GM19043 (cell line): ENCODE measurements at regions not wholly inside any gene's neighbourhood (a gene's known extent, or its start where the extent isn't known, plus 50 kb on each side); places are given as distances from the start of the nearest gene placed in this dataset.
"Not testable (repeated sequence)": the region's sequence is repeated elsewhere in the genome, so short reads cannot be mapped to it uniquely, and the experiment has no call there.

Experiments used
- ATAC-seq: cut with Tn5 transposase; IDR thresholded peaks from one replicate; pipeline ENCODE4 v1.9.1; 2021; ENCODE audit warnings: low read depth; ENCODE audit not compliant: unreplicated experiment

- ATAC-seq: no peak
Observed at GRCh38 chr14:41130274-41130673, 476.4 kb upstream of the LRFN5 start.

GRCh38 chr14:41120402-41120801 is 486.3 kb upstream of the LRFN5 start:
- ATAC-seq: no peak

GRCh38 chr14:41096131-41096530 is 510.5 kb upstream of the LRFN5 start:
- ATAC-seq: no peak

GRCh38 chr14:41087056-41087455 is 519.6 kb upstream of the LRFN5 start:
- no peak for ATAC-seq

- no peak for ATAC-seq
Observed at GRCh38 chr14:41073544-41073943, 533.1 kb upstream of the LRFN5 start.

GRCh38 chr14:41072776-41073175 is 533.9 kb upstream of the LRFN5 start:
- no peak for ATAC-seq

GRCh38 chr14:41071351-41071750 is 535.3 kb upstream of the LRFN5 start:
- ATAC-seq: no peak

GRCh38 chr14:41062826-41063225 is 543.9 kb upstream of the LRFN5 start:
- ATAC-seq: no peak

- no peak for ATAC-seq
Observed at GRCh38 chr14:41055589-41055988, 551.1 kb upstream of the LRFN5 start.

GRCh38 chr14:41051801-41052200 is 554.9 kb upstream of the LRFN5 start:
- no peak for ATAC-seq

GRCh38 chr14:41047763-41048162 is 558.9 kb upstream of the LRFN5 start:
- ATAC-seq: no peak

GRCh38 chr14:41037388-41037787 is 569.3 kb upstream of the LRFN5 start:
- ATAC-seq: no peak

- no peak for ATAC-seq
Observed at GRCh38 chr14:41034969-41035368, 571.7 kb upstream of the LRFN5 start.

- ATAC-seq: no peak
Observed at GRCh38 chr14:41022932-41023331, 583.7 kb upstream of the LRFN5 start.

GRCh38 chr14:41016213-41016612 is 590.5 kb upstream of the LRFN5 start:
- ATAC-seq: no peak

- ATAC-seq: no peak
Observed at GRCh38 chr14:41000350-41000749, 606.3 kb upstream of the LRFN5 start.

GRCh38 chr14:40989260-40989659 is 617.4 kb upstream of the LRFN5 start:
- ATAC-seq: no peak

- ATAC-seq: no peak
Observed at GRCh38 chr14:40987481-40987880, 619.2 kb upstream of the LRFN5 start.

- ATAC-seq: no peak
Observed at GRCh38 chr14:40986655-40987054, 620.0 kb upstream of the LRFN5 start.

- no peak for ATAC-seq
Observed at GRCh38 chr14:40985584-40985983, 621.1 kb upstream of the LRFN5 start.

GRCh38 chr14:40983604-40984003 is 623.1 kb upstream of the LRFN5 start:
- no peak for ATAC-seq

GRCh38 chr14:40981247-40981646 is 625.4 kb upstream of the LRFN5 start:
- no peak for ATAC-seq

GRCh38 chr14:40960257-40960656 is 646.4 kb upstream of the LRFN5 start:
- ATAC-seq: not testable (repeated sequence)

- ATAC-seq: no peak
Observed at GRCh38 chr14:40955131-40955505, 651.6 kb upstream of the LRFN5 start.
